ENCODE measurements at regions not wholly inside any gene's neighbourhood (a gene's known extent, or its start where the extent isn't known, plus 50 kb on each side); places are given as distances from the start of the nearest gene placed in this dataset.
"Not testable (repeated sequence)": the region's sequence is repeated elsewhere in the genome, so short reads cannot be mapped to it uniquely, and the experiment has no call there.

GRCh38 chr13:111064661-111065060 is 50.4 kb upstream of the ARHGEF7 start:
- no peak overlapping the region for H3K4me3 ChIP-seq (ENCODE audit: low read depth, low read length)
- TF ChIP-seq CTCF (conservative IDR thresholded peaks at IDR 0.05; ENCODE audit: low read depth, low read length) = no peak
- no peak for DNase-seq (ENCODE audit: low read depth)

- H3K4me3 ChIP-seq (ENCODE audit: low read depth, low read length) = no peak overlapping the region
- TF ChIP-seq CTCF (conservative IDR thresholded peaks at IDR 0.05; ENCODE audit: low read depth, low read length) = no peak
- DNase-seq (ENCODE audit: low read depth) = no peak
Observed at GRCh38 chr13:111062966-111063365, 52.1 kb upstream of the ARHGEF7 start.

GRCh38 chr13:111062305-111062704 is 52.8 kb upstream of the ARHGEF7 start:
- no peak for TF ChIP-seq CTCF (conservative IDR thresholded peaks at IDR 0.05; ENCODE audit: low read depth, low read length)
- DNase-seq (ENCODE audit: low read depth) = no peak
- H3K4me3 ChIP-seq (ENCODE audit: low read depth, low read length) = no peak overlapping the region

- no peak for DNase-seq (ENCODE audit: low read depth)
- no peak overlapping the region for H3K4me3 ChIP-seq (ENCODE audit: low read depth, low read length)
- no peak for TF ChIP-seq CTCF (conservative IDR thresholded peaks at IDR 0.05; ENCODE audit: low read depth, low read length)
Observed at GRCh38 chr13:111061358-111062045, 53.6 kb upstream of the ARHGEF7 start.

- H3K4me3 ChIP-seq (ENCODE audit: low read depth, low read length) = no peak overlapping the region
- no peak for DNase-seq (ENCODE audit: low read depth)
- TF ChIP-seq CTCF (conservative IDR thresholded peaks at IDR 0.05; ENCODE audit: low read depth, low read length) = no peak
Observed at GRCh38 chr13:111060237-111060919, 54.7 kb upstream of the ARHGEF7 start.

GRCh38 chr13:111058796-111059506 is 56.2 kb upstream of the ARHGEF7 start:
- no peak overlapping the region for H3K4me3 ChIP-seq (ENCODE audit: low read depth, low read length)
- DNase-seq (ENCODE audit: low read depth) = no peak
- no peak for TF ChIP-seq CTCF (conservative IDR thresholded peaks at IDR 0.05; ENCODE audit: low read depth, low read length)

GRCh38 chr13:111058339-111058738 is 56.8 kb upstream of the ARHGEF7 start:
- not testable (repeated sequence) for DNase-seq (ENCODE audit: low read depth); H3K4me3 ChIP-seq (ENCODE audit: low read depth, low read length)

GRCh38 chr13:111051726-111052232 is 63.3 kb upstream of the ARHGEF7 start:
- not testable (repeated sequence) for H3K4me3 ChIP-seq (ENCODE audit: low read depth, low read length); DNase-seq (ENCODE audit: low read depth)

Data from epithelial cell of proximal tubule (primary cell).